GM19025 (cell line): ENCODE measurements at regions not wholly inside any gene's neighbourhood (a gene's known extent, or its start where the extent isn't known, plus 50 kb on each side); places are given as distances from the start of the nearest gene placed in this dataset.
"Not testable (repeated sequence)": the region's sequence is repeated elsewhere in the genome, so short reads cannot be mapped to it uniquely, and the experiment has no call there.

Experiments
- ATAC-seq: cut with Tn5 transposase; IDR thresholded peaks from one replicate; pipeline ENCODE4 v1.9.1; 2021; ENCODE audit warnings: mild to moderate bottlenecking, low read depth, moderate library complexity; ENCODE audit not compliant: unreplicated experiment

GRCh38 chr6:67493682-67494081 is 1141.4 kb upstream of the ADGRB3 start:
- no peak for ATAC-seq

- ATAC-seq: no peak
Measured at GRCh38 chr6:67475700-67476099, 1159.4 kb upstream of the ADGRB3 start.

GRCh38 chr6:67467341-67467740 is 1167.7 kb upstream of the ADGRB3 start:
- no peak for ATAC-seq

GRCh38 chr6:67462725-67463124 is 1172.4 kb upstream of the ADGRB3 start:
- ATAC-seq: not testable (repeated sequence)

- no peak for ATAC-seq
Measured at GRCh38 chr6:67459556-67459955, 1175.5 kb upstream of the ADGRB3 start.

GRCh38 chr6:67458265-67458664 is 1176.8 kb upstream of the ADGRB3 start:
- ATAC-seq: no peak

- ATAC-seq: no peak
Measured at GRCh38 chr6:67451874-67452273, 1183.2 kb upstream of the ADGRB3 start.

GRCh38 chr6:67450641-67451040 is 1184.4 kb upstream of the ADGRB3 start:
- ATAC-seq: no peak

GRCh38 chr6:67449602-67450001 is 1185.5 kb upstream of the ADGRB3 start:
- no peak for ATAC-seq

- ATAC-seq: no peak
Measured at GRCh38 chr6:67433124-67433523, 1202.0 kb upstream of the ADGRB3 start.

GRCh38 chr6:67431076-67431475 is 1204.0 kb upstream of the ADGRB3 start:
- ATAC-seq: no peak

GRCh38 chr6:67426686-67427085 is 1208.4 kb upstream of the ADGRB3 start:
- ATAC-seq: not testable (repeated sequence)

- ATAC-seq: no peak
Measured at GRCh38 chr6:67412035-67412434, 1223.0 kb upstream of the ADGRB3 start.

- ATAC-seq: no peak
Measured at GRCh38 chr6:67411036-67411435, 1224.0 kb upstream of the ADGRB3 start.

- no peak for ATAC-seq
Measured at GRCh38 chr6:67394254-67394653, 1240.8 kb upstream of the ADGRB3 start.

GRCh38 chr6:67393356-67393755 is 1241.7 kb upstream of the ADGRB3 start:
- ATAC-seq: no peak

- ATAC-seq: no peak
Measured at GRCh38 chr6:67391955-67392354, 1243.1 kb upstream of the ADGRB3 start.

- no peak for ATAC-seq
Measured at GRCh38 chr6:67369679-67370078, 1265.4 kb upstream of the ADGRB3 start.

- no peak for ATAC-seq
Measured at GRCh38 chr6:67362976-67363375, 1272.1 kb upstream of the ADGRB3 start.

- no peak for ATAC-seq
Measured at GRCh38 chr6:67361264-67361663, 1273.8 kb upstream of the ADGRB3 start.

GRCh38 chr6:67358241-67358640 is 1276.8 kb upstream of the ADGRB3 start:
- ATAC-seq: no peak

GRCh38 chr6:67353861-67354260 is 1281.2 kb upstream of the ADGRB3 start:
- no peak for ATAC-seq

GRCh38 chr6:67352717-67353116 is 1282.4 kb upstream of the ADGRB3 start:
- ATAC-seq: no peak
